HL-60 (cell line): ENCODE measurements at regions not wholly inside any gene's neighbourhood (a gene's known extent, or its start where the extent isn't known, plus 50 kb on each side); places are given as distances from the start of the nearest gene placed in this dataset.

Source experiments
- CTCF ChIP-seq: IDR thresholded peaks from one replicate; pipeline ENCODE4 v1.5.1; 2011; ENCODE audit warnings: low read length, control low read depth, inconsistent platforms; ENCODE audit not compliant: insufficient read depth
- POLR2AphosphoS5 ChIP-seq: IDR thresholded peaks from 2 replicates; pipeline ENCODE4 v1.6.1; 2012; ENCODE audit warnings: low read depth

- no peak for TF ChIP-seq CTCF
- TF ChIP-seq POLR2AphosphoS5 = no peak
Observed at GRCh38 chr5:62690421-62690820, 111.8 kb downstream of the LRRC70 start.
